Nephron progenitor cell (in vitro differentiated cells): ENCODE measurements at regions not wholly inside any gene's neighbourhood (a gene's known extent, or its start where the extent isn't known, plus 50 kb on each side); places are given as distances from the start of the nearest gene placed in this dataset.
A peak's percentile ranks its signal among the peaks of the same experiment; 100 is the strongest.

Experiments
- DNase-seq: peaks from one replicate; pipeline ENCODE4 v3.0.0; 2021
- H3K27ac Mint-ChIP-seq: 2 replicates; pipeline ENCODE4 v1.8.0; 2021; ENCODE audit warnings: mild to moderate bottlenecking, moderate library complexity, mixed read lengths
- H3K27me3 Mint-ChIP-seq: 2 replicates; pipeline ENCODE4 v1.8.0; 2021; ENCODE audit warnings: mild to moderate bottlenecking, low read depth, mixed read lengths; ENCODE audit not compliant: poor library complexity
- H3K36me3 Mint-ChIP-seq: 2 replicates; pipeline ENCODE4 v1.8.0; 2021; ENCODE audit warnings: low read depth, mixed read lengths
- H3K4me1 Mint-ChIP-seq: 2 replicates; pipeline ENCODE4 v1.8.0; 2021; ENCODE audit warnings: mixed read lengths
- H3K4me3 Mint-ChIP-seq: 2 replicates; pipeline ENCODE4 v1.8.0; 2021; ENCODE audit warnings: mild to moderate bottlenecking, moderate library complexity, mixed read lengths
- H3K9me3 Mint-ChIP-seq: 2 replicates; pipeline ENCODE4 v1.8.0; 2021; ENCODE audit warnings: mild to moderate bottlenecking, moderate library complexity, mixed read lengths
- TF ChIP-seq, protein P1 (sequence below): fragments of 200-600 bp; sonication (generic); IDR thresholded peaks from 2 replicates; pipeline ENCODE4 v1.5.0; 2021; ENCODE audit warnings: antibody characterized with exemption

DNA sequence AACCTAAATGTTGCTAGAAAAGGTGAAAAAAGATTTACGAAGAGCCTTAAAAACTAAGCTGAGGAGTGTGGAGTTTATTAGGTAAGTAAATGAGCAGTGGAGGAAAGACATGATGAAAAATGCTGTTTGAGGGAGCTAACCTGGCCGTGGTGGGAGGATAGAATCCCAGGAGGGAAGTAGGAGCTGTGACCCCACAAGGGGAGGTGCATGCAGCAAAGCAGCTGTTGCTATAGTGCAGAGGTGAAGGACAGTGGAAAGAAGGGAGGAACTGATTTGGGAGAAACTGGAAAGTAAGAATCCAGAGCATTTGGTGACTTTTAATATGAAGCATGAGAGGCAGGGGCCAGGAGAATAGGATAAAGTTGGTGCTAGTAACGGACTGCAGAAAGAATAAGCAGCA is 271.7 kb upstream of the ADGRL2 start:
- TF ChIP-seq, protein P1, sequence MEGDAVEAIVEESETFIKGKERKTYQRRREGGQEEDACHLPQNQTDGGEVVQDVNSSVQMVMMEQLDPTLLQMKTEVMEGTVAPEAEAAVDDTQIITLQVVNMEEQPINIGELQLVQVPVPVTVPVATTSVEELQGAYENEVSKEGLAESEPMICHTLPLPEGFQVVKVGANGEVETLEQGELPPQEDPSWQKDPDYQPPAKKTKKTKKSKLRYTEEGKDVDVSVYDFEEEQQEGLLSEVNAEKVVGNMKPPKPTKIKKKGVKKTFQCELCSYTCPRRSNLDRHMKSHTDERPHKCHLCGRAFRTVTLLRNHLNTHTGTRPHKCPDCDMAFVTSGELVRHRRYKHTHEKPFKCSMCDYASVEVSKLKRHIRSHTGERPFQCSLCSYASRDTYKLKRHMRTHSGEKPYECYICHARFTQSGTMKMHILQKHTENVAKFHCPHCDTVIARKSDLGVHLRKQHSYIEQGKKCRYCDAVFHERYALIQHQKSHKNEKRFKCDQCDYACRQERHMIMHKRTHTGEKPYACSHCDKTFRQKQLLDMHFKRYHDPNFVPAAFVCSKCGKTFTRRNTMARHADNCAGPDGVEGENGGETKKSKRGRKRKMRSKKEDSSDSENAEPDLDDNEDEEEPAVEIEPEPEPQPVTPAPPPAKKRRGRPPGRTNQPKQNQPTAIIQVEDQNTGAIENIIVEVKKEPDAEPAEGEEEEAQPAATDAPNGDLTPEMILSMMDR: no peak
- H3K4me3 Mint-ChIP-seq: no peak overlapping the region
- peaks cover 5% of the 10 kb centered on the region for H3K27me3 Mint-ChIP-seq
- H3K9me3 Mint-ChIP-seq: no peaks in the 10 kb centered on the region
- no peaks in the 10 kb centered on the region for H3K36me3 Mint-ChIP-seq
- peak overlapping the region; percentile 73 for H3K27ac Mint-ChIP-seq
- DNase-seq: no peak
- H3K4me1 Mint-ChIP-seq: peaks cover 14% of the 10 kb centered on the region

DNA sequence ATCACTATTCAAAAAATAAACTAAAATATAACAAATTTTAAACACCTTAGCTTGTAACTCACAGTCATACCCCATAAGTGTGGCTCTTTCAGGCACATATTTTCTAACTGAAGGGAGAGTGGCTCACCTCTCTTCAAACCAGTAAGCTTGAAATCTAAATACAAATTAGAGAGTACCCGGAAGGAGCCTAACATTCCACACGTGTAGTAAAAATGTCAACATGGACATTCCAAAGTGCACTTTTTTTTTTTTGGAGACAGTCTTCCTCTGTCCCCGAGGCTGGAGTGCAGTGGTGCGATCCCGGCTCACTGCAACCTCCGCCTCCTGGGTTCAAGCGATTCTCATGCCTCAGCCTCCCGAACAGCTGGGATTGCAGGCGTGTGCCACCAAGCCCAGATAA is 275.6 kb upstream of the ADGRL2 start:
- H3K27ac Mint-ChIP-seq: no peak overlapping the region
- H3K9me3 Mint-ChIP-seq: no peaks in the 10 kb centered on the region
- H3K36me3 Mint-ChIP-seq: no peaks in the 10 kb centered on the region
- H3K4me1 Mint-ChIP-seq: peaks cover 14% of the 10 kb centered on the region
- no peak for DNase-seq
- H3K4me3 Mint-ChIP-seq: no peak overlapping the region
- H3K27me3 Mint-ChIP-seq: no peaks in the 10 kb centered on the region
- TF ChIP-seq, protein P1: no peak

DNA sequence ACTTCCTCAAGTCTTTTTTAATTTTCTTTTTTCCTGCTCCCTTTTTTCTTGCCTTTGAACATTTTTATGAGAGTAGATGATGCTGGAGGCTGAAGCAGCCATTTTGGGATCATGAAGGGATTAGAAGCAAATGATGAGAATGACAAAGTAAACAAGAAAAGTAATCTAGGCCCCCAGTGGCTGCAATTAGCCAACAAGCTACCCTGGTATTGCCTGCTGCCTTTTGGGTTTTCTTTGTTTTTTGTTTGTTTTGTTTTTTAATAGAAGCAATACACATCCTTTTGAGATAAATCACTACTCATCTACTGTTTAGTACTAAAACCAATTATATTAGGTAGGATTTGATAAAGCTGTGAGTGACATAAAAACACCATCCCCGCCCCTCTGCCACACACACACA is 280.7 kb upstream of the ADGRL2 start:
- no peak for DNase-seq
- TF ChIP-seq, protein P1: no peak
- H3K4me3 Mint-ChIP-seq: no peak overlapping the region
- no peak overlapping the region for H3K27ac Mint-ChIP-seq
- no peaks in the 10 kb centered on the region for H3K9me3 Mint-ChIP-seq
- H3K27me3 Mint-ChIP-seq: no peaks in the 10 kb centered on the region
- H3K4me1 Mint-ChIP-seq: peaks cover 16% of the 10 kb centered on the region
- H3K36me3 Mint-ChIP-seq: no peaks in the 10 kb centered on the region

DNA sequence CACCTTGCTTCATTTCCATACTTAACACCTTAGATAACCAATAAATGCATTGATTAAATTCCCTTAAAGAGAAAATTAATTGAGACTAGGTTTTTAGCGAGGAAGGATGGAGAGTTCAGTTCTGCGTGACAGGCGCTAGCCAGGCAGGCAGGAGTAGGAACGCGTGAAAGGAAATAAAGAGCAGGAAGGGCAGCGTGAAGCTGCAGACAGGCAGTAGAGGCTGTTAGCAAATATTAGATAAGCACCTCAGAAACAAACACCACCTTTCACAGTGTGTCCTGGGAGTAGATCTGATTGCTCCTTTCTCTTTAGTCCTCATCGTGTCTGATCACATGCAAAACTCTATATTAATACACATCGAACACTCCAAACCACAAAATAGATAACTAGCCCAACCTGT is 282.7 kb upstream of the ADGRL2 start:
- Mint-ChIP-seq H3K4me1 (peaks cover 30% of the 10 kb centered on the region), H3K36me3 (no peaks in the 10 kb centered on the region), H3K27ac (peak overlapping the region; percentile 41), H3K4me3 (no peak overlapping the region), H3K27me3 (no peaks in the 10 kb centered on the region), H3K9me3 (no peaks in the 10 kb centered on the region)
- no peak for DNase-seq
- TF ChIP-seq, protein P1: no peak

DNA sequence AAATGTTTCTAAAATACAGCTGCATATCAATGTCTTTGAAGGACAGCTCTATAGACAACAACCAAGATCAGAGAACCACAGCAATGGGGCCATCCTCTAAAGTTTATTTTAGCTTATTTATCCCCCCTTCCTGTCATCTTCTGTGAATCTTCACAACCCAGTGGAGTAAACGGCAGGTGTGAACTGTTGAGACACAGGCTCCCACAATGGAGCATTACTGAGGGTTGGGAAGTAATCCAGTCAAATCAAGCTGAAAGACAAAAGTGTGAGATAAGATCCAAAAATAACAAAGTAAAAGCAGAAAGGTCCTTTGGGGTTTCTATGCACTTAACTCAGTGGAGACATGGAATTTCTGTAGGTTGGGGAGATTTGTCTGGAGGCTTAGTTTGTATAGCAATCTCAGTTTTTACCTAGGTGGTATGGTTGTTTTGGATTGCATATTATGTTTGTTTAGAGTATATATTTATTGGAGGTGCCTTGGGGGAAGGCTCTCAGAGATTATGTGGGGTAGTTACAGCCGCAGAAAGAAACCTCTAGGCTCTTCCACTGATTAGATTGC is 286.9 kb upstream of the ADGRL2 start:
- DNase-seq: no peak
- TF ChIP-seq, protein P1: no peak
- H3K4me3 Mint-ChIP-seq: no peak overlapping the region
- H3K27ac Mint-ChIP-seq: no peak overlapping the region
- H3K36me3 Mint-ChIP-seq: no peaks in the 10 kb centered on the region
- H3K27me3 Mint-ChIP-seq: no peaks in the 10 kb centered on the region
- H3K9me3 Mint-ChIP-seq: no peaks in the 10 kb centered on the region
- H3K4me1 Mint-ChIP-seq: peaks cover 42% of the 10 kb centered on the region

DNA sequence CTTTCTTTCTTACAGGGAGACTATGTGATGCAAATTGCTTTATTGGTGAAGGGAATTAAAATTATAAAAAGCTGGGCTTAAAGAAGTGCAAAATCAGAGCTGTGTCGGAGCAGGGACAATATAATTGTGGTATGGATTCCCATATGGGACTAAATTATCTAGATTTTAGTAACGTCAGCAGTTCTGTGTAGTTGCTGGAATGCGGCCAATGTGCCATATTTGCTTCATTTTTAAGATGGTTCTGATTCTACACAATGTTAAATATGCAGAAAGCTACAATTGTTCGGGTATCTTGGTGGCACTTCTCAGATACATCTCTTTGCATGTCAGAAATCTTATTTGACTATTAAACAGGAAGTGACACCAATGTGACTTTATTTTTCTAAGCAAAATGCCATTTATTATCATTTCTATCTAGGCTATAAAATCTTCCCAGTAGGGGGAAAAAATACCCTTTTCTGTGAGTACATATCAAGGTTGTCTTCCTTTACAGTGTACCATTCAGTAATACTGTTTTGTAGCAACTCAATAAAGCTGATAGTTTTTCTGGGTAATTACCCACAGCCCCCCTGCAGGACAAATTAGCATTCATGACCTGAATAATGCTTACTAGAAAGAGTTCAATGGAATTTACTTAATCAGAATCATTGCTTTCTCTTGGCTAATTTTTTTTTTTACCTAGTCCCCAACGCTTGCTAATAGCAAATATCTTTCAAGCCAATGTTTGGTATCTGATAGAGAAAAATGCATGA is 288.3 kb upstream of the ADGRL2 start:
- Mint-ChIP-seq H3K36me3 (no peaks in the 10 kb centered on the region), H3K9me3 (no peaks in the 10 kb centered on the region), H3K4me3 (no peak overlapping the region), H3K27me3 (no peaks in the 10 kb centered on the region), H3K27ac (no peak overlapping the region), H3K4me1 (peaks cover 37% of the 10 kb centered on the region)
- no peak for DNase-seq
- TF ChIP-seq, protein P1: no peak
